NB4 (cell line): ENCODE measurements at regions not wholly inside any gene's neighbourhood (a gene's known extent, or its start where the extent isn't known, plus 50 kb on each side); places are given as distances from the start of the nearest gene placed in this dataset.

Experiments used
- DNase-seq: peaks from one replicate; pipeline ENCODE4 v3.0.0; 2010; ENCODE audit warnings: low read depth
- H3K4me3 ChIP-seq: one replicate; pipeline ENCODE4 v1.5.1; 2011; ENCODE audit warnings: mild to moderate bottlenecking, low read depth, low read length, moderate library complexity
- CTCF ChIP-seq: IDR thresholded peaks from one replicate; pipeline ENCODE4 v1.5.1; 2012; ENCODE audit warnings: low read depth, low read length
- MAX ChIP-seq: IDR thresholded peaks from 2 replicates; pipeline ENCODE4 v1.6.1; 2011; ENCODE audit warnings: low read depth, low read length
- MYC ChIP-seq: IDR thresholded peaks from 2 replicates; pipeline ENCODE4 v1.6.1; 2011; ENCODE audit warnings: low read depth, low read length
- POLR2A ChIP-seq: IDR thresholded peaks from 2 replicates; pipeline ENCODE4 v1.6.1; 2011; ENCODE audit warnings: mild to moderate bottlenecking; ENCODE audit not compliant: insufficient read length; ENCODE audit errors: extremely low read depth

GRCh38 chr15:66925721-66926120 is 139.7 kb upstream of the SMAD3 start:
- no peak for DNase-seq
- TF ChIP-seq CTCF, result no peak
- no peak for TF ChIP-seq MAX
- no peak for TF ChIP-seq MYC
- TF ChIP-seq POLR2A, result no peak
- H3K4me3 ChIP-seq, result no peak overlapping the region

- TF ChIP-seq MYC (no peak), CTCF (no peak), POLR2A (no peak), MAX (no peak)
- DNase-seq, result no peak
Measured at GRCh38 chr15:66927201-66928077, 138.0 kb upstream of the SMAD3 start.

GRCh38 chr15:66928101-66928500 is 137.3 kb upstream of the SMAD3 start:
- H3K4me3 ChIP-seq, result no peak overlapping the region
- no peak for DNase-seq
- no peak for TF ChIP-seq MAX
- TF ChIP-seq CTCF, result no peak
- no peak for TF ChIP-seq MYC

More at GRCh38 chr15:66927201-66928077, 138.0 kb upstream of the SMAD3 start:
- no peak overlapping the region for H3K4me3 ChIP-seq

GRCh38 chr15:66928784-66929183 is 136.6 kb upstream of the SMAD3 start:
- DNase-seq, result no peak
- TF ChIP-seq MAX (no peak), MYC (no peak), CTCF (no peak), POLR2A (no peak)
- H3K4me3 ChIP-seq, result no peak overlapping the region

GRCh38 chr15:66929843-66930402 is 135.5 kb upstream of the SMAD3 start:
- TF ChIP-seq CTCF (no peak), POLR2A (no peak), MYC (no peak)
- DNase-seq, result no peak
- H3K4me3 ChIP-seq, result no peak overlapping the region
